GM04504 (cell line): ENCODE measurements at regions not wholly inside any gene's neighbourhood (a gene's known extent, or its start where the extent isn't known, plus 50 kb on each side); places are given as distances from the start of the nearest gene placed in this dataset.
"Not testable (repeated sequence)": the region's sequence is repeated elsewhere in the genome, so short reads cannot be mapped to it uniquely, and the experiment has no call there.

ENCODE experiments used
- DNase-seq: peaks from one replicate; pipeline ENCODE4 v3.0.0-alpha.2; 2012; ENCODE audit warnings: low read depth

- DNase-seq = not testable (repeated sequence)
Measured at GRCh38 chr4:3589946-3590924, 58.0 kb upstream of the LRPAP1 start.

- not testable (repeated sequence) for DNase-seq
Measured at GRCh38 chr4:3589379-3589778, 57.2 kb upstream of the LRPAP1 start.

GRCh38 chr4:3588517-3589194, 56.4 kb upstream of the LRPAP1 start:
- DNase-seq = not testable (repeated sequence)

- not testable (repeated sequence) for DNase-seq
Measured at GRCh38 chr4:3586596-3586995, 54.4 kb upstream of the LRPAP1 start.

GRCh38 chr4:3585567-3585966, 53.3 kb upstream of the LRPAP1 start:
- DNase-seq = not testable (repeated sequence)

GRCh38 chr4:3582091-3582475, 49.9 kb upstream of the LRPAP1 start:
- no peak for DNase-seq
